NCI-H82 (cell line): ENCODE measurements at regions not wholly inside any gene's neighbourhood (a gene's known extent, or its start where the extent isn't known, plus 50 kb on each side); places are given as distances from the start of the nearest gene placed in this dataset.

Experiments used
- DNase-seq: peaks from one replicate; lab custom pipeline; 2025; lab: John Stamatoyannopoulos, UW

DNA sequence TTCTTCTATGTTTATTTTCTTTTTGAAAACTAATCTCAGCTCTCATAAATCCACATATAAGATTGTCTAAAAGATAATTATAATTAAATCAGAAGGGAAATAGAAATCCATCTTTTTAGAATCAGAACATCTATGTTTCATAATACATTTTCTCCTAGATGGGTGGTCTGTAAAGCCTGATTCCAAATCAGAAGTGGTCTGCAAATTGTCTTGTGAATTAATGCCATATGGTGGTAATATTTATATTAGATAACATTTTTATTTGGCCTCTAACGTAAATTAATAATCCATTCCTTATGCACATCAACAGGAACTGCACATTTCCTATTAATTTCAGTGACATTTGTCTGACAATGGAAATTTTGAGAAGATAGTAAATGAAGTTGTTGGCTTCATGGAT, 52.8 kb upstream of the TBC1D5 start:
- no peak for DNase-seq

DNA sequence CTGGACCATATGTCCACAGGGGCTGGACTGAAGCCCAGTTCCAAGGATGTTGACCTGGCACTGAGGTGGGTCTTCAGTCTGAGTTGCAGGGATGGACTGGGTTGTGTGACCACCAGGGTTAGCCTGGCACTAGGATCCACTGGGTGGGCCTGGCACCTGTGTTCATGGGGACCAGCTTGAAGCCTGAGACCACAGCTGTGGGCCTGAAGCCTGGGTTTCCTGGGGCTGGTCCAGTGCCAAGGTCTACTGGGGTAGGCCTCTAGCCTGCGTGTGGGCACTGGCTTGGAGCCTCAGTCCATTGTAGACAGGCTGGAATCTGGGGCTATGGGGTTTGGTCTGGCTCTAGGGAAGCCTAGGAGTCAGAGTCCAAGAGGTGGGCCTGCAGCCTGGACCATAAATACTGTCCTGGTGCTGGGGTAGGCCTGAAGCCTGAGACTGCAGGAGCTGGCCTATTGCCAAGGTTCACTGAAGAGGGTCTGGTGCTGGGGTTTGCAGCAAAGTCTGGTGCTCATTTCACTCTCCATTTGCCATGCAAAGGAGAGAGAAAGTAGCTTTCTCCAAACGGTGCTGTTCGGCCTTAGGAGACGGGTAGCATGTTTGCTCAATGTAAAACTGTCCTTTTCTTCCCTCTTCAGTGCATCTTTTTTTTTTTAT, 51.2 kb upstream of the TBC1D5 start:
- DNase-seq, result no peak
